ENCODE measurements at regions not wholly inside any gene's neighbourhood (a gene's known extent, or its start where the extent isn't known, plus 50 kb on each side); places are given as distances from the start of the nearest gene placed in this dataset.
"Not testable (repeated sequence)": the region's sequence is repeated elsewhere in the genome, so short reads cannot be mapped to it uniquely, and the experiment has no call there.

DNA sequence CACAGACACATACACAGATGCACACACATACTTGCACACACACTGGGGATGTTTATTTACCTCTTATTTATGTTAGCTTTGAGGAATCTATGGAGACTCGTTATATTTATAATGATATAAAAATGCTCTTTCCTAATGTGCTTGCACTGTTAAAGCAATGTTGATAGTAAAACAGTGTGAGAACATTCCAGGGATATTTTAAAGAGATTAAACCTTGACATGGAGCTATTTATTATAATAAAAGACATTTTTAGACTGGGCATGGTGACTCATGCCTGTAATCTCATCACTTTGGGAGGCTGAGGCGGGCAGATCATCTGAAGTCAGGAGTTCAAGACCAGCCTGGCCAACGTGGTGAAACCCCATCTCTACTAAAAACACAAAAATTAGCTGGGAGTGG, 557.3 kb upstream of the ZNF804A start:
- DNase-seq (ENCODE audit: low read depth), result peak; percentile 42
- Histone ChIP-seq H3K9me3 (ENCODE audit: control insufficient read depth, low read length) (no peaks in the 10 kb centered on the region), H3K36me3 (ENCODE audit: control insufficient read depth, insufficient read depth, low read length, severe bottlenecking) (no peaks in the 10 kb centered on the region), H3K27me3 (replicated peaks; ENCODE audit: control insufficient read depth, insufficient read depth, low read length) (no peaks in the 10 kb centered on the region), H3K4me1 (ENCODE audit: control insufficient read depth, insufficient read depth, low read length) (no peaks in the 10 kb centered on the region), H3K9ac (ENCODE audit: low read length) (no peak overlapping the region), H3K4me3 (ENCODE audit: low read length) (no peak overlapping the region)

DNA sequence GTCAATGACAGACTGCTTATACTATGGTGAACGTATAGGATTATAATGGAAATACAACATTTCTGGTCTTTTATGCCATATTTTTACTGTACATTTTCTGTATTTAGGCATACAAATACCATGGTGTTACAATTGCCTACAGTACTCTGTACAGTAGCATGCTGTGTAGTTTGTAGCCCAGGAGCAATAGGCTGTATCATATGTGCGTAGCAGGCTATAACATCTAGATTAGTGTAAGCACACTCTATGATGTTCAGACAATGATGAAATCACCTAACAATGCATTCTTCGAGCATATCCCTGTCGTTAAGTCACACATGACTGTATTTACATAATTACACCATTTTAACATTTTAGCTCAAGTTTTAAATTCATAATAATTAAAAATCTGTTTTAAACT, 556.6 kb upstream of the ZNF804A start:
- no peak for DNase-seq (ENCODE audit: low read depth)
- Histone ChIP-seq H3K27me3 (replicated peaks; ENCODE audit: control insufficient read depth, insufficient read depth, low read length) (no peaks in the 10 kb centered on the region), H3K4me3 (ENCODE audit: low read length) (no peak overlapping the region), H3K4me1 (ENCODE audit: control insufficient read depth, insufficient read depth, low read length) (no peaks in the 10 kb centered on the region), H3K36me3 (ENCODE audit: control insufficient read depth, insufficient read depth, low read length, severe bottlenecking) (no peaks in the 10 kb centered on the region), H3K9me3 (ENCODE audit: control insufficient read depth, low read length) (no peaks in the 10 kb centered on the region), H3K9ac (ENCODE audit: low read length) (no peak overlapping the region)

DNA sequence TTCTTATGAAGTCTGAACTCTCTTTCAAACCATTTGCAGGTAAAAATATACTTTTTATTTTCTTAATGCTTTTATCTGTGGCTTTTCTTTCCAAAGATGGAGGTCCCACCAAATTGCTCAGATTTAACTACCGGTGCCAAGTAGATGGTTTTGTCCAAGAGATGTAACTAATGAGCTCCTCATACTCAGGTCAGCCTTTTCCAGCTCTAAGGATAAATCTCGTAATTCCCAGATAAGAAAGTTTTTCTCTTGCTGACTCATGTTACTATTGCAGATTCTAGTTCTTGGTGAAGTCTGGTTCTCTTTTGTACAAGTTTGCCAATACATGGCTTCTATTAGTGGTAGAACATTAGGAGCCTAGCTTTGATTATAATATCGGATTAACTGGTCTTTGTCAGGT, 550.8 kb upstream of the ZNF804A start:
- H3K9me3 ChIP-seq (ENCODE audit: control insufficient read depth, low read length), result no peaks in the 10 kb centered on the region
- DNase-seq (ENCODE audit: low read depth), result no peak
- H3K27me3 ChIP-seq (replicated peaks; ENCODE audit: control insufficient read depth, insufficient read depth, low read length), result no peaks in the 10 kb centered on the region
- H3K9ac ChIP-seq (ENCODE audit: low read length), result no peak overlapping the region
- no peaks in the 10 kb centered on the region for H3K4me1 ChIP-seq (ENCODE audit: control insufficient read depth, insufficient read depth, low read length)
- H3K36me3 ChIP-seq (ENCODE audit: control insufficient read depth, insufficient read depth, low read length, severe bottlenecking), result no peaks in the 10 kb centered on the region
- no peak overlapping the region for H3K4me3 ChIP-seq (ENCODE audit: low read length)

DNA sequence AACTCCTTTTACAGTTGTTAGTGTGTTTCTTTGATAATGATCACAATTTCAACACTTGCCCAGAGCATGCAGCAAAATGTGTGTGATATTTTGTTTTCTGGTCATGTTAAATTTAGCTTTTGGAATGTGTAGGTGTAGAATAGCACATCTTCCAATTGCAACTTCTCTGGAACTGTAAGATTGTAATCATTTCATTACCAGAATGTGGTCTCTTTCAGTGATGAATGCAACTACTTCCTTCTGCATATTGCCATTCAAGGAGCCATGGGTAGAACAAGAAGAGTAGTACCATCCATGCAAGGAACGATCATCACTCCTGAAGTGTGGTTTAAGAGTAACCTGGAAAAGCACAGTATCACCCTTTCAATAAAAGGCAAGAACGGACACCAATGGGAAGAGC, 548.8 kb upstream of the ZNF804A start:
- Histone ChIP-seq H3K4me1 (ENCODE audit: control insufficient read depth, insufficient read depth, low read length) (no peaks in the 10 kb centered on the region), H3K27me3 (replicated peaks; ENCODE audit: control insufficient read depth, insufficient read depth, low read length) (no peaks in the 10 kb centered on the region), H3K9ac (ENCODE audit: low read length) (no peak overlapping the region), H3K4me3 (ENCODE audit: low read length) (no peak overlapping the region), H3K36me3 (ENCODE audit: control insufficient read depth, insufficient read depth, low read length, severe bottlenecking) (no peaks in the 10 kb centered on the region), H3K9me3 (ENCODE audit: control insufficient read depth, low read length) (no peaks in the 10 kb centered on the region)
- no peak for DNase-seq (ENCODE audit: low read depth)

DNA sequence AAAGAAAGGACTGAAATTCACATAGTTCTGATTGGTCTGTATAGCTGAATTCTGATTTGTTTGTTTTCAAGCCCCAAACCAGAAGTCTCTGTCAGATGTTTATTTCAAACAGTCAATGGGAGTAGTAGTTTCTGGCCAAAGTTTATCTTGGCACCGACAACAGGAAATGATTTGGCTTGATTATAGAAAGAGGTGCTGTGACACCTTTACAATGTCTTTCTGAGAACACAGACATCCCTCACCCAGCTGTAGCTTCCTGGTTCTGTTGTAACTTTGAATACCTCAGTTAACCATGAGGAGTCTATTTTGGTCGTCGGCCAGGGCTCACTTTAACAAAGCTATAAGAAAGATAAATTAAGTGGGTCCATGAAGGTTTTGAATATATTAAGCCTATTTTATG, 545.0 kb upstream of the ZNF804A start:
- no peak for DNase-seq (ENCODE audit: low read depth)
- H3K27me3 ChIP-seq (replicated peaks; ENCODE audit: control insufficient read depth, insufficient read depth, low read length), result no peaks in the 10 kb centered on the region
- no peak overlapping the region for H3K4me3 ChIP-seq (ENCODE audit: low read length)
- no peak overlapping the region for H3K9ac ChIP-seq (ENCODE audit: low read length)
- H3K4me1 ChIP-seq (ENCODE audit: control insufficient read depth, insufficient read depth, low read length), result no peaks in the 10 kb centered on the region
- no peaks in the 10 kb centered on the region for H3K36me3 ChIP-seq (ENCODE audit: control insufficient read depth, insufficient read depth, low read length, severe bottlenecking)
- no peaks in the 10 kb centered on the region for H3K9me3 ChIP-seq (ENCODE audit: control insufficient read depth, low read length)

DNA sequence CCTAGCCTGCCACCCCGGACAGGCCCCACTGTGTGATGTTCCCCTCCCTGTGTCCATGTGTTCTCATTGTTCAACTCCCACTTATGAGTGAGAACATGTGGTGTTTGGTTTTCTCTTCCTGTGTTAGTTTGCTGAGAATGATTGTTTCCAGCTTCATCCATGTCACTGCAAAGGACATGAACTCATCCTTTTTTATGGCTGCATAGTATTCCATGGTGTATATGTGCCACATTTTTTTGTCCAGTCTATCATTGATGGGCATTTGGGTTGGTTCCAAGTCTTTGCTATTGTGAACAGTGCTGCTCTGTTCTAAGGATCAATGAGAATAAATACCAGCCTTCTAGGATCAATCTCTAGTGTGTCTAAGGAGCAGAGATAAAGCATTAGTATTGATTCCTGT, 543.9 kb upstream of the ZNF804A start:
- H3K36me3 ChIP-seq (ENCODE audit: control insufficient read depth, insufficient read depth, low read length, severe bottlenecking); H3K4me3 ChIP-seq (ENCODE audit: low read length); H3K4me1 ChIP-seq (ENCODE audit: control insufficient read depth, insufficient read depth, low read length); DNase-seq (ENCODE audit: low read depth); H3K9ac ChIP-seq (ENCODE audit: low read length); H3K9me3 ChIP-seq (ENCODE audit: control insufficient read depth, low read length); H3K27me3 ChIP-seq (replicated peaks; ENCODE audit: control insufficient read depth, insufficient read depth, low read length): not testable (repeated sequence)

DNA sequence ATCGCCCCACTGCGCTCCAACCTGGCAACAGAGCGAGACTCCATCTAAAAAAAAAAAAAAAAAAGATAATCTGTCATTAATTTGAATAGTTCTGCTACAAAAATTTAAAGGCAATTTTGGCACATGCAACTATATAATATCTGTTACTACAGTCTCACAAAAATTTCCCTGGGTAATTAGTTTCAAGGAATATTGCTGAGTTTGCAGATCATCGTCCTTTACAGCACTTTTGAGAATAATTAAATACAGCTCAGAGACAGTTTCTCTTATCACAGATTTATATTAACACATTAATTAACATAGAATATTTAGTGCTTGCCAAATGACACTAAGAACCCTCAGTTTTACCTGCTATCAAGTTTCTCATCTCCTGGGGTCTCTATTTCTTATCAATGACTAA, 540.4 kb upstream of the ZNF804A start:
- no peaks in the 10 kb centered on the region for H3K9me3 ChIP-seq (ENCODE audit: control insufficient read depth, low read length)
- no peak for DNase-seq (ENCODE audit: low read depth)
- no peaks in the 10 kb centered on the region for H3K36me3 ChIP-seq (ENCODE audit: control insufficient read depth, insufficient read depth, low read length, severe bottlenecking)
- H3K27me3 ChIP-seq (replicated peaks; ENCODE audit: control insufficient read depth, insufficient read depth, low read length), result no peaks in the 10 kb centered on the region
- H3K4me3 ChIP-seq (ENCODE audit: low read length), result no peak overlapping the region
- no peaks in the 10 kb centered on the region for H3K4me1 ChIP-seq (ENCODE audit: control insufficient read depth, insufficient read depth, low read length)
- H3K9ac ChIP-seq (ENCODE audit: low read length), result no peak overlapping the region

DNA sequence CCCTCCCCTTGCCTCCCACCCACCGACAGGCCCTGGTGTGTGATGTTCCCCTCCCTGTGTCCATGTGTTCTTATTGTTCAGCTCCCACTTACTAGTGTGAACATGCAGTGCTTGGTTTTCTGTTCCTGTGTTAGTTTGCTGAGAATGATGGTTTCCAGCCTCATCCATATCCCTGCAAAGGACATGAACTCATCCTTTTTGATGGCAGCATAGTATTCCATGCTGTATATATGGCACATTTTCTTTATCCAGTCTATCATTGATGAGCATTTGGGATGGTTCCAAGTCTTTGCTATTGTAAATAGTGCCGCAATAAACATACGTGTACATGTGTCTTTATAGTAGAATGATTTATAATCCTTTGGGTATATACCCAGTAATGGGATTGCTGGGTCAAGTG, 538.1 kb upstream of the ZNF804A start:
- not testable (repeated sequence) for H3K36me3 ChIP-seq (ENCODE audit: control insufficient read depth, insufficient read depth, low read length, severe bottlenecking); H3K27me3 ChIP-seq (replicated peaks; ENCODE audit: control insufficient read depth, insufficient read depth, low read length); H3K4me3 ChIP-seq (ENCODE audit: low read length); DNase-seq (ENCODE audit: low read depth); H3K9me3 ChIP-seq (ENCODE audit: control insufficient read depth, low read length); H3K9ac ChIP-seq (ENCODE audit: low read length); H3K4me1 ChIP-seq (ENCODE audit: control insufficient read depth, insufficient read depth, low read length)

DNA sequence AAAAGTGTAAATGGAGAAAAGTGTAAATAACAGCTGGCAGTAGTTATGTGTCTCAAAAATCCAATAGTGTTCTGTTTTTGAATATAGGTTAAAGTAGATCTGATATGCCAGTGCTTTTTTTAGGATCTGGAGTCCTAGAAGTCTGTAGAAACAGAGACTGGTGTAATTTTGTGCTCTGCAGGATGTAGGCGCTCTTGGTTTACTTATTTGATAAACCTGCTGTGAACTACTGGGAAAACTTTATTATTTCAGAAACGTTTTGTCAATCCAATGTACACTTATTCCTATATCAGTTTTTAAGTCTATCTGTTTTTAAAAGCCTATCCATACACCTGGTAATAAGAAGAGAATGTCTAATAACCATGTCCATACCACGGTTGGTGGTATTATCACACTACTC, 530.8 kb upstream of the ZNF804A start:
- Histone ChIP-seq H3K36me3 (ENCODE audit: control insufficient read depth, insufficient read depth, low read length, severe bottlenecking) (no peaks in the 10 kb centered on the region), H3K9me3 (ENCODE audit: control insufficient read depth, low read length) (no peaks in the 10 kb centered on the region), H3K27me3 (replicated peaks; ENCODE audit: control insufficient read depth, insufficient read depth, low read length) (no peaks in the 10 kb centered on the region), H3K4me1 (ENCODE audit: control insufficient read depth, insufficient read depth, low read length) (no peaks in the 10 kb centered on the region), H3K9ac (ENCODE audit: low read length) (no peak overlapping the region), H3K4me3 (ENCODE audit: low read length) (no peak overlapping the region)
- peak; percentile 47 for DNase-seq (ENCODE audit: low read depth)

DNA sequence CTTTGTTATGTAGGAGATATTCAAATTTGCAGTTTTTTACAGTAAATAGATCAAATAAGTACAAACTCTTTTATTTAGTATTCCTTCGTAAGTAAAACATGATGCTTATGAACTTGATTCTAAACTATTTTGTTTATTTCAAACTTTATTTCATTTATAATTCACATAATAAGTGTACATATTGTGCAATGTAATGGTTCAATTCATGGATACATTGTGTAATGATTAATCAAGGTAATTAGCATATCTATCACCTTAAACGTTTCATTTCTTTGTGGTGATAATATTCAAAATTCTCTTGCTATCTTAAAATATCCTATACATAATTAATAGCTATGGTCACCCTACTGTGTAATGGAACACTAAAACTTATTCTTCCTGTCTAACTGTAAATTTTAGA, 525.9 kb upstream of the ZNF804A start:
- Histone ChIP-seq H3K36me3 (ENCODE audit: control insufficient read depth, insufficient read depth, low read length, severe bottlenecking) (no peaks in the 10 kb centered on the region), H3K9ac (ENCODE audit: low read length) (no peak overlapping the region), H3K4me1 (ENCODE audit: control insufficient read depth, insufficient read depth, low read length) (no peaks in the 10 kb centered on the region), H3K27me3 (replicated peaks; ENCODE audit: control insufficient read depth, insufficient read depth, low read length) (no peaks in the 10 kb centered on the region), H3K9me3 (ENCODE audit: control insufficient read depth, low read length) (no peaks in the 10 kb centered on the region), H3K4me3 (ENCODE audit: low read length) (no peak overlapping the region)
- DNase-seq (ENCODE audit: low read depth), result no peak

DNA sequence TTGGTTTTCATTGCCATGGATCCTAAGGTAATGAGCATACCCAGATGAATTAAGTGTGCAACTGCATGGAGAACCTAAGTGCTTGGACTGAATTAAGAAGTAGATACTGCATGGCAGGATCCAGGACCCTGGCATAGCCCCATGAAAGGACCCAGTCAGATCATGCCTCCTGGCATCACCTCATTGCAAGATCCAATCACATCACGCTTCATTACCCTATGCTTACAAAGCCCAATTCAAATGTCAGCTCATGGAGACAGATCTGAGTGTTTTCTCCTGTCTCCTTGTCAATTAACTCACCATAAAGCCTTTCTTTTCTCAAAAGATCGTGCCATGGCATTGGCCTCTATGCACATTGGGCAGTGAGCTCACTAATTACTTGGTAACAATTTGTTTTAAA, 519.8 kb upstream of the ZNF804A start:
- DNase-seq (ENCODE audit: low read depth), result no peak
- no peak overlapping the region for H3K4me3 ChIP-seq (ENCODE audit: low read length)
- no peaks in the 10 kb centered on the region for H3K27me3 ChIP-seq (replicated peaks; ENCODE audit: control insufficient read depth, insufficient read depth, low read length)
- H3K36me3 ChIP-seq (ENCODE audit: control insufficient read depth, insufficient read depth, low read length, severe bottlenecking), result no peaks in the 10 kb centered on the region
- H3K9ac ChIP-seq (ENCODE audit: low read length), result no peak overlapping the region
- no peaks in the 10 kb centered on the region for H3K9me3 ChIP-seq (ENCODE audit: control insufficient read depth, low read length)
- no peaks in the 10 kb centered on the region for H3K4me1 ChIP-seq (ENCODE audit: control insufficient read depth, insufficient read depth, low read length)

DNA sequence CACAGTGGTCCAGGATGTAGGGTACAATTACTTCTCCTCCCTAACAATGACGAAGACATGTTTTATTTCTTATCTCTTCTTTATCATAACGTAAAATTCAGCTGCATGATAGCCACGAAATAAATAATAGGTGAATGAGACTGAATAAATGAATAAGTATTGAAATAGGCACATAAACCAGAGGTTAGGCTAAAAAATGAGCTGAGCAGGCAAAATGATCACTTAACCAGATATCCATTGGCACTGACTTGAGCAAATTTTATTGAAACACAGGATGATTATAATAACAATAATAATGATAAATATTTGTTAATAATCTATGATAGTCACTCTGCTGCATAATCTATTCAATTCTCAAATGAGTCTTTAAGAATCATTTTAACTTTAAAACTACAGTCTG, 506.9 kb upstream of the ZNF804A start:
- Histone ChIP-seq H3K4me1 (ENCODE audit: control insufficient read depth, insufficient read depth, low read length) (no peaks in the 10 kb centered on the region), H3K9me3 (ENCODE audit: control insufficient read depth, low read length) (no peaks in the 10 kb centered on the region), H3K36me3 (ENCODE audit: control insufficient read depth, insufficient read depth, low read length, severe bottlenecking) (no peaks in the 10 kb centered on the region), H3K4me3 (ENCODE audit: low read length) (no peak overlapping the region), H3K27me3 (replicated peaks; ENCODE audit: control insufficient read depth, insufficient read depth, low read length) (no peaks in the 10 kb centered on the region), H3K9ac (ENCODE audit: low read length) (no peak overlapping the region)
- DNase-seq (ENCODE audit: low read depth), result no peak

All from adipocyte (in vitro differentiated cells).